Effector CD8-positive, alpha-beta T cell (primary cell): ENCODE measurements at regions not wholly inside any gene's neighbourhood (a gene's known extent, or its start where the extent isn't known, plus 50 kb on each side); places are given as distances from the start of the nearest gene placed in this dataset.
"Not testable (repeated sequence)": the region's sequence is repeated elsewhere in the genome, so short reads cannot be mapped to it uniquely, and the experiment has no call there.

Experiments used
- DNase-seq: peaks from one replicate; lab custom pipeline; 2025; lab: John Stamatoyannopoulos, UW

GRCh38 chr6:4459032-4459431 is 317.2 kb upstream of the CDYL start:
- no peak for DNase-seq

DNA sequence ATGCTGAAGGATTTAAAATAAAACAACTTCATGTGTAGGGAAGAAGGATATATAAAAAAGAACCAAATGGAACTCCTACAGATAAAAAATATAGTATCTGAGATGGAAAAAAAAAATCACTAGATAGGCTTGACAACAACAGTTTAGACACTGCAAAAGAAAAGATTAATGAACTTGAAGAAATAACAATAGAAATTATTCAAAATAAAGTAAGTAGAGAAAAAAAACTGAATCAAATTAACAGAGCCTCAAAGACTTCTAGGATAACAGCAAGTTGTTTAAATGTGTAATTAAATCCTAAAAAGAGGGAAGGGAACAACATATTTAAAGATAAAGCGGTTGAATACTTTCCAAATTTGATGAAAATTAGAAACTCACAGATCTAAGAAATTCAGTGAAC is 316.3 kb upstream of the ECI2 start:
- no peak for DNase-seq

GRCh38 chr6:4451081-4451480 is 315.7 kb upstream of the ECI2 start:
- DNase-seq = no peak

DNA sequence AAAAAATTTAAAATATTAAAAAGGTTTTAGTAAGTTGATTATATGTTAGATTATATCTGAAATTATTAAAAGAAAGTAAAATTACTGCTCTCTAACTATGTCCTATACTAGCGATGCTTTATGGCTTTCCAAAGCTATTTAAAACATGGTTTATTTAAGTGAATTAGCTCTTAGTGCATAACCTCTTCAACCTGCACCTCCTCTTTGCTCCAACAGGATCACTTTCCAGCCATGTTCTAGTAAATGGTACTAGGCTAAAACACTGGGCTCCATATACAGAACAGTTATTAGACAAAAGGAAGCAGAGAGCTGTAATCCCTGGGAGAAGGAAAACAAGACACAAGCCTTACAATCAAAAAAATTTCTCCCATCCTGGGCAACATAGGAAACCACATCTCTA is 314.9 kb upstream of the ECI2 start:
- no peak for DNase-seq

- no peak for DNase-seq
These were observed 314.0 kb upstream of the ECI2 start for GRCh38 chr6:4449409-4449808.

- no peak for DNase-seq
These were observed 313.5 kb upstream of the ECI2 start for GRCh38 chr6:4448841-4449240.

DNA sequence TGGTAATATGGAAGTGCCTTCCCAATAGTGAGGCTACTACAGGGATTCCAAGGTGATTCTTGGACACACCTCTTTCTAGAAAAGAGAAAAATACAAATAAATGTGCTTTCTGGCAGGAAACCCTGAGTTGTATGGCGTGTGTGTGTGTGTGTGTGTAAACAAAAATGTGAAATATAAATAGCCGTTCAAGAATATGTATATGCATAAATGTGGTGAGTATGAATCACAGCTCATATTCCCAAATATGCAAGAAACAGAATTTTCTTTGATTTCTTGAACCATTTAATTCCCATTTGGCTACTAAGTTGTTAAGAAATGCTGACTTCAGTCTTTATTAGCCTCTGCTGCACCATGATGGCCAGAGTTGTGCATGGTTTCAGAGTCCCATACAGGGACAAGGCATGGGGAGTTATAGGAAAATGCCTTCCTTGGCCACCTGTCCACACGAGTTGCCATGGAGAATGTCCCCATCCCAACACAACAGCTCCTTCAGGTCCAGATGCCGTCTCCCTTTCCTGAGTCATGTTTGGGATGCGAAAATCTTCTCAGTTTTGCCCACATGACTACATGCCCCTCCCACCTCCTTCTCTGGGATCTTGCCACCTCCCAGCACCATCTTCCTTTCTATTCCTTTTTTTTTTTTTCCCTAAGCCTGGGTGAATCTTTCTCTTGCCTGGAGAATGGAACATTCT is 312.4 kb upstream of the ECI2 start:
- no peak for DNase-seq

DNA sequence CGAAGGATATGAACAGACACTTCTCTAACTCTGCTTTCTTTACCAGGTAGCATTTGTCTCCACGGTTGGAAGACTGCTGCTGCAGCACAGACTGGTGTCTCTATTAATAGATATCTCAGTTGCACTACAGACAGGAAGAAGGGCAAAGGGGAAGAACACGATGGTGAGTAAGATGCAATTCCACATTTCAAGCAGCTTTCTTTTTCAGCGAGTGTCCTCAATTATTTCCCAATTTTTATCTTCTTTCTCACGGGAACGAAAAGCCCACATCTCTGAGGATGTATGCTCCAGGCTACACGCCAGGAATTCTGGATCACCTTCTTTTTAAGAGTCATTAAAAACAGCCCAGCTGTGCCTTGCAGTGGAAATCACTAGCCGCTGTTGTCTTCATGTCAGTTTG is 311.6 kb upstream of the ECI2 start:
- DNase-seq = no peak

- DNase-seq = no peak
These were observed 306.6 kb upstream of the ECI2 start for GRCh38 chr6:4441981-4442434.

GRCh38 chr6:4439159-4439558 is 303.8 kb upstream of the ECI2 start:
- no peak for DNase-seq

DNA sequence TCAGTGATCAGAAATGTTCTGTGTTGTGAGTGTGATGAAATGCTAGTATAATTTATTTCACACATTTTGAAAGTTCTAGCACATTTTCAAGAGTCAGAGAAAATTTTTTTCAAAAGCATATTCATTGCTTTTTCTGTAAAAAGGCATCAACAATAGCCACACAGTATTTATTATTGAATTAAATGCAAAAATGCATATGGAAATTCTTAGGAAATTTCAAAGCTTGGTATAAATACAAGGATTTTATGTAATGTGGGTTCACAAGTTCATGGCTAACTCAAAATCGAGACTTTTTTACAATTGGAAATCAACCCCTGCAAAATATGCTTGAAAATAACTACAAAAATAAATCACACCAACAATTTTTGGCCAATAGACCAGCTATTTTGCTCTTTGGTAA is 302.0 kb upstream of the ECI2 start:
- DNase-seq = no peak

GRCh38 chr6:4435981-4436445 is 300.6 kb upstream of the ECI2 start:
- DNase-seq = no peak

DNA sequence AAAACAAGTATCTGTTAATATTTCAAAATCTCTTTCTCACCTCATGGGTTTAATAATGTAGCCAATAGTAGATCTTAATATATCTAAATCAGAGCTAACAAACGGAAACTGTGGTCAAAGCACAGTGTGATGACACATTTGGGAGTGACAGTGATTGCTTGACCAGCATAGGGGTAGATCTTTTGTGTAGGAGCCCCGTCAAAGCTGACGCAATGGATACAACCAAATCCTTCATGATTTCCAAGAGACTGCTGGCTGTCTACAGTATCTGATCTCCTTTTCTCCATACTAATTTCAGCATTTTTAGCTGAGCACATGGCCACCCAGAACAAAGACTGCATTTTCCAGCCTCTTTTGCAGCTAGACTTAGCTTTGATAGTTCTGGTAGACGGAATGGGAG is 299.3 kb upstream of the ECI2 start:
- DNase-seq = no peak

- no peak for DNase-seq
These were observed 297.8 kb upstream of the ECI2 start for GRCh38 chr6:4433199-4433598.

DNA sequence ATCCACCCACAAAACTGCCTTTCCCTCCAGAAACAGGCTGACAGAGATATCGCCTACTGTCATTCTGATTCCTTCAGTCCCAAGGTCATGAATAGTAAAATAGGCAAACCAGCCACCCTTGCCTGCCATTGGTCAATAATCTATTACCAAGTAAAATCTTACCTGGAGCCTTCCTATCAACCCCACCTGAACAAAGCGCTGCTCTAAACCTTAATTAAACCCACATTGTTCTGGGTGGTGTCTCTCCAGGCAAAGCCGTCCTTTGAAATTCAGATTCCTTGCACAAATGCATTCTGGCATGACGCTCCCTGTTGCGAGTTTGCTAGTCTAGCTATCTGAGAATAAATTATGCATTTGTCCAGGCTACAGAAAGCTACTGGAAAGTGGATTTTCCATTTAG is 291.6 kb upstream of the ECI2 start:
- no peak for DNase-seq

GRCh38 chr6:4421837-4422236 is 286.5 kb upstream of the ECI2 start:
- DNase-seq = no peak

GRCh38 chr6:4420160-4420865 is 284.9 kb upstream of the ECI2 start:
- no peak for DNase-seq

GRCh38 chr6:4415549-4415948 is 280.2 kb upstream of the ECI2 start:
- DNase-seq = no peak

DNA sequence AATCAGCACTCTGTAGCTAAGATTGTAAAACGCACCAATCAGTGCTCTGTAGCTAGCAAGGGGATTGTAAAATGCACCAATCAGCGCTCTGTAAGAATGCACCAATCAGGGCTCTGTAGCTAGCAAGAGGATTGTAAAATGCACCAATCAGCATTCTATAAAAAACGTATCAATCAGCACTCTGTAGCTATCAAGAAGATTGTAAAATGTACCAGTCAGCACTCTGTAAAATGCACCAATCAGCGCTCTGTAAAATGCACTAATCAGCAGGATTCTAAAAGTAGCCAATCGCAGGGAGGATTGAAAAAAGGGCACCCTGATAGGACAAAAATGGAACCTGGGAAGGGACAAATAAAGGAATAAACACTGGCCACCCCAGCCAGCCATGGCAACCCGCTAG is 278.7 kb upstream of the ECI2 start:
- not testable (repeated sequence) for DNase-seq

DNA sequence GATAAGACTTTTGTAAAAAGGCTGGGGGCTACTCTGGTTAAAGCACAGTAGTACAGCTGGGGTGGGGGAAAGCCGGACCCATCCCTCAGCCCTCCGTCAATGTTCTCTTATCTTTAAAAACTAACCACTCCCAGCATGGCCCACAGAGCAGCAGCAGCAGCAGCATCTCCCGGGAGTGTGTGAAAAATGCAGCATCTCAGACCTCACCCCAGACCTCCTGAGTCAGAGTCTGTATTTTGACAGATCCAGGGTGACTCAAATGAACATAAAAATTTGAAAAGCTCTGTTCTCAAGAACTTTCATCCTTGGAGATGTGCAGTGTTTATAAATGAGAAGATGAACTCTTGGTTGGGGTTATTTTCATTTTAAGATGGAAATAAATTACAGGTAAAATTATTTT is 277.7 kb upstream of the ECI2 start:
- no peak for DNase-seq

GRCh38 chr6:4412488-4412887 is 277.1 kb upstream of the ECI2 start:
- no peak for DNase-seq

- no peak for DNase-seq
These were observed 276.7 kb upstream of the ECI2 start for GRCh38 chr6:4412077-4412476.

GRCh38 chr6:4407710-4408109 is 272.3 kb upstream of the ECI2 start:
- DNase-seq = not testable (repeated sequence)
